Ecto neural progenitor cell (in vitro differentiated cells): ENCODE measurements at regions not wholly inside any gene's neighbourhood (a gene's known extent, or its start where the extent isn't known, plus 50 kb on each side); places are given as distances from the start of the nearest gene placed in this dataset.
A peak's percentile ranks its signal among the peaks of the same experiment; 100 is the strongest.

Experiments
- DNase-seq: peaks from one replicate; pipeline ENCODE4 v3.0.0-alpha.2; 2018; ENCODE audit warnings: low spot score

DNA sequence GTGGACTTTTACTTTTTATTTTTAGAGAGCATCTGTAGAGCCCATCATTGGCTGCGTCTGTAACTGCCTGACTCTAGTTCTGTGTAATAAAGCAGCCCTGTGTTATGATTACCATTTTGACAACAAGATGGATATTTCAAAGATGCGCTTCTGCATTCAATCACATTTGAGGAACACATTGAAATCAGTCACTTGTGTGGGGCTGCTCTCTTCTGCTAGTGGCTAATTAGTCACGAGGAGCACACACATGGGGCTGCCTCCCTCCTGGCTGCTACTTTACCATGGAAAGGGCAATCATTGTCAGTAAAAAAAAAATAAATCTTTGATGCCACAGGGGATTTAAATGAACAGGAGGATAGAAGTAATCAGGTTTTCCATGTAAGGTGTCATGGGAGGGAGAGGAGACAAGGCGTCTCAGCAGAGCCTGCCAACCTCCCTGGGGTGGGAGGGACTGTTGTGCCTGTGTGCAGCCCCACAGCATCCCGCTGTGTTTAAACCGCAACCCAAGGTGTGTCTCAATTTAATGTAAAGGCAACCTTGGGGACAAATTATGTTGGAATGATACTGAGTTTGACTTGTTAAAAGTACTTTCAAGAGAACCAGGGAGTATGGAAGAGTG, 205.2 kb upstream of the COBL start:
- DNase-seq = no peak

DNA sequence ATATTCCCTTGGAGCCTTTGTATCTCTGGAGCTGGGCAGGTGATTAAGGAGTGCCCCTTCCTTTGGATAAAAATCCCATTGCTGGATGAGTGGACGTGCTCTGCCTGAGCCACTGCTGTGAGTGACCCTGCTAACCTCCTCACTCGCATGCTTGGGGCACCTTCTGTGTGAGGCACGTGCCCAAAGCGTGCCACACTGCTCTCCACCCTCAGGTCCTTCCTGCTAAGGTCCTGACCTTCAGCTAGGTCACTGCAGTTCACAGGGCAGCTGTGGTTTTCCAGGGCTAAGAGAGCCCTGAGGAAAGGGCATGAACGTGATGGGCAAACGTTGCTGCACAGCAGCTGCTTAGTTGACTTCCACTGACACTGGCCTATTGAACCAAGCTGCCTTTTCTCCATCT, 204.4 kb upstream of the COBL start:
- DNase-seq = no peak

DNA sequence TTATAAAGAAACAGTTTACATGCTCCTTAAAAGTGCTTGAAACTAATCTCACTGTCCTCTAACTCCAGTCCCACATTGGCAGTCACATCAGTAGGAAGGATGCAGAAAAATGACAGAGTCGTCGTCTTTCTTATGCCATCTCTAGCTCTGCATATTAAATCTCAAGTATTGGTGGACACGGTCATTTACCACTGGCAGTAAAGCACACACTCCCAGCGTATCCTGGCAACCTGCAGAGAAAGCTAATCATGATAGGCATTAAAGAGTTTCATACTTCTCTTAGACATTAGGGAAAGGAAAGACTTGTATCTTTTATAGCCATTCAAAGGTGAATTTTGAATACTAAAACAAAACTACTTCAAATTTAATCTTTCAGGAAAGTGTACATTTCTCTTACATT, 202.0 kb upstream of the COBL start:
- DNase-seq = no peak

DNA sequence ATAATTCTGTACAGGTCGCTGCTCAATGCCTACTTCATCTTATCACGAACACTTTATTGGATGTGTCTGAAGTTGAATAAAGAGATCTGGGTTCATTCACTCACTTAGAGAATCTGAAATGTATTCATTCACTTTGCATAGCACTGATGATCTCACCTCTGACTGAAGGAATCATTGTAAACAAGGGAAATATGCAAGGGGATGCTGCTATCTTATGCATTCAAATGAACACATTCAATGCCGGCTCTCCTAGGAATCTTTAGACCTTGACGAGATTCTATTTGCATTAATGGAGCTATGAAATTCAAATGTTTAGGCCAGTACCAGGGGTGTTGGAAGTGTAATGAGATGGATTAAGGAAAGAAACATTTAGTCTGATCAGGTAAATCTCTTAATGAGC, 200.6 kb upstream of the COBL start:
- DNase-seq = no peak

DNA sequence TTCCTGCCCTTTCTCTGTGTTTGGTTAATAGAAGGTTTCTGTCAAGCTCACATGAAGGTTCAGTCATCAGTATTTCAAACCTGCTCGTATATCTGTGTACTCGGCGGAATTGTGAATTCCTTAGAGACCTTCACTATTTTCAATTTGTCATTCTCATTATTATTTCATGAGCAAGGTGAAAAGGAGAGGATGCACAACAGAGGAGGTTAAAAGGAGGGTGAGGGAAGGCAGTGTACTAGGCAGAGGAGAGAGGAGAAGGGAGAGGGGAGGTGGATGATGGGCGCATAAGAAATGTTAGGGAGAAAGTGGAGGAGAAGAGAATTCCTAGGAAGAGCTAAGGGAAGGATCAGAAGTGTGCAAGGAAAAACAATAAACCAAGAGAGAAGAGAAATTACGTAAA, 185.0 kb upstream of the COBL start:
- DNase-seq = no peak

DNA sequence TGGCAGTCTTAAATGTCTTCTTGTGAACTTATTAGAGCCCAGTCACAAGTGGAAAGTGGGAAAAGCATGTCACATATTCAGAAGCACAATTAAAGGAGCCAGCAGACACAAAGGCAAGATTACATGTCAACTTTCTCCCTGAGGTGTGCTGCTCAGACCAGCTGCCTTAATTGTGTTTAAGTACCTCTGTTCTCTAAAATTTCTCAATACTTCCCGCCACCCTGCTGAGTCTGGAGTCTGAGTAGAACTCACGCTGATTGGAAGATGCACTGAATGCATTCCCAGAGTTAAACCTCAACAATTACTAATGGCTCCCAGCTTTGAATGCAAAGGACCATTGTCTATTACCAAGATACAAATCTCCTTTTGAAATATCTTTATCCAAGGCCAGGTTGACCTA, 166.4 kb upstream of the COBL start:
- no peak for DNase-seq

DNA sequence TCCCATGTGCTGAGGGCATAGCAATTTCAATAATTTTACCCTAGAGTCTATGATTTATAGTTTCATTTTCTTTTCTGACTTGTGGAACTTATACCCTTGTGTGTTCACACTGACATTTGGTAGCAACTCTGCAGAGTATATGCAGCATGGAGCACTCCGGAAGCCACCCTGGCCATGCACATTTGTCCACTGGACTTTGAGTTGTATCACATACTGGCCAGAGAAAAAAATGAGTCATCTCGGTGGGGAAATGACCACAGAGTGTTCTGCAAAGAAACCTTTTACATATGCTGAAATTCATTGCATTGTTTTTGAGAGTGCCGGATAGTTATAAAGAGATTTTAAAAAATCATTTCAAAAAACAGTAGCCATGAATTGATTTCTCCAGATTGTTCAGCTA, 164.8 kb upstream of the COBL start:
- DNase-seq = no peak

DNA sequence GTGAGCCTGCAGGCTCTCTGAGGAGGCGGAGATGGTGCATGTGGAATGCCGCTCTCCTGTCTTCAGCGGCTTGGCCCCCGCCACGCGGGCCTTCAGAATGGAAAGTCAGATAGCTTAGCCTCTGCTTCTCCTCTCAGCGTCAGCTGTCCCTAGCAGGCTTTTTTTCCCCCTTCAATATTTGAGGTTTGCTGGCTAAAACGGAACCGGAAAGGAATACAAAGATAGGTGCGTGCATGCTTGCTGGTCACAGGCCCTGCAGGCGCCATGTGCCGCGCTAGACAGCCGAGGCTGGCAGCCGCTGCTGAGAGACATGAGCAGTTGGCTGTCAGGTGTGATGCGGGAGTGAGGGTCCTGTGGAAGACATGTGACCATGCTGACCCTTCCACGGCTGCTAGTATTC, 161.2 kb upstream of the COBL start:
- no peak for DNase-seq

DNA sequence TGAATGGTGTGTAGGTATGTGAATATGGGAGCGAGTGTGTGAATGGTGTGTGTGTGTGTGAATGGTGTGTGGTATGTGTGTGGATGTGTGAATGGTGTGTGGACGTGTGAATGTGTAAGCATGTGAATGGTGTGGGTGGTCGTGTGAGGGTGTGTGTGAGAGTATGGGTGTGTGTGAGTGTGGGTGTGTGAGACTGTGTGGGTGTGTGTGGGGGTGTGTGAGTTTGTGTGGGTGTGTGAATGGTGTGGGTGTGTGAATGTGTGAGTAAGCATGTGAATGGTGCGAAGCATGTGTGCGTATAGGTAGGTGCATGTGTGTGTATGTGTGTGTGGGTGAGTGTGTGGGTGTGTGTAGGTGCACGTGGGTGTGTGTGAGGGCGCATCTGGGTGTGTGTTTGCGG, 160.7 kb upstream of the COBL start:
- DNase-seq = no peak

DNA sequence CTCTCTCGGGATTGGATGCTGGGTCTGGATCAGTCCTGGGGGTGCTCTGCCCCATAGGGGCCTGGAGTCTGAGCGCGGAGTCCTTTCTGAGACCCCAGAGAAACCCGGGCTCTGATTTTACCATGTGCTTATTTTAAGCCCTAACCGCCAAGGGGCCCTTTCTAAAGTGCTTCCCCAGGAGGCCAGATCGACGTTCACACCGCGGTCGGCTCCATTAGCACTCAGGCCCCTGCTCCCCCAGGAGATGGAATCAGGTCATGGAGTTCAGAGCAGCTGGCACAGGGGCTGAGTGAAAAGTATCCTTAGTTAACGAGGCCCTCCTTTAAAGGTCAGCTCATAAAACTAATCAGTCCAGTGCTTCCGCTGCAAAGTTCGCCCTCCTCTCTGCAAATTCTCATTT, 159.4 kb upstream of the COBL start:
- DNase-seq = no peak

DNA sequence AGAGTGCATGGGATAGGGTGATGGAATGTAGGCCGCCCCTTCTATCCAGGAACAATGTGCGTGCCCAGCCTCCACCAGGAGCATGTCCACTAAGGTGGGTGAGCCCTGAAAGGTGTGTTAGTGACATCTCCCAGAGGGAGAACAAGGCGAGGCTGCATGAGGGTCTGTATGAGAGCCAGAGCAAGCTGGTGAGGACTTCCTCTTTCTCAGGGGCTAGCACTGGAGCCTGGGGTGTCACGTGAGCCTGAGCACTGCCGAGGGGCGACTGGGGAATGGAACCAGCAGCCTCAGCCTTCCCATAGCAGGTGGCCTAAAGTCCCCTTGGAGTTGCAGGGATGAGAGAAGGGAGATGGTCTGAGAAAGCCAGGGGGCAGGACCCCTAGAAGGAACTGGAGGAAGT, 156.3 kb upstream of the COBL start:
- no peak for DNase-seq

DNA sequence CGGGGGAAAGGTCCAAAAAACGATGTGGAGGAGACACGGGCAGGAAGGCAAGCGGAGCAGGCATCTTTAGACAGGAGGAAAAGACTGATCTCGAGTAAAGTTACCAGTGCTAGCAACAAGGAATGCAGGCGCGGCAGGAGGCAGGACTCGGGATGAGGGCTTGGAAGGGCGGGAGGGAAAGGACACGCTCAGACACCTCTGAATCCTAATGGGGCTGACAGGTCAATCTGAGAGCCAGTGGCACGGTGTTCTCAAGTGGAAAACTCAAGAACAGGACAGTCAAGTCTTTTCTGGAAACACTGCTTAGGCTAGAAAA, 155.3 kb upstream of the COBL start:
- peak; percentile 61 for DNase-seq

DNA sequence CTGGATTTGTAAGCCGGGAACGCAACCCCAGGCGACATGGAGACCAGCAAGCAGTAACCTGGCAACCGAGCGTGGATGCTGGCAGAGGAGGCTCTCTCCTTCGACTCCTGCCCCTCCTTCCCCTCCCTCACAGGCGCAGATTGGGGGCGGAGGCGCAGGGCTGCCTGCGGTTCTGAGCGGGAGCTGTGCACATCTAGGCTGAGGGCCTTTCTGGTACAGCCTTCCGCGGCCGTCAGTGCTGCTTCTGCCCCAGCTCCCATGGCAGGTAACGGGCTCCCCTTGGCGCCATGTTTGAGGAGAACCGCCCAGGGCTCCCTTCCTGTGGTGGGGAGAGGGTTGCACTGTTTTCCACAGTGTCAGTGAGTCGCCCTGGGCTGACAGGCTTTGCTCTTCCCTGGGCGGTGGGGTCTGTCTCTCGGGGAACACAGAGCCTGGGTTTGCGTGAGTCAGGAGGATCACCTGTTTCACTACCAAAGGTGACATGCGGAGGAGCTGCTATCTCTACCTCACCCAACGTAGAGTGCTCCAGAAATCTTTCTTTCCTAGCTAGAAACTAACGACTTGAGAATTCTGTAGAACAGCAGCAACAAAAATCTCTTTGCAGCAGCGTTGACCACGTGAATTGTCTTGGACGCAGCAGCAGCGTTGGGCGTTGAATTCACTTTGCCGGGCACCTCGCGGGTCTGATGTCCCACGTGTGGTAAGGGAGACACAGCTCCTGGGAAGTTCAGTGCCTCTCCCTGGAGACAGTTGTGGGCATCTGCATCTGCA, 154.8 kb upstream of the COBL start:
- peak; percentile 83 for DNase-seq

DNA sequence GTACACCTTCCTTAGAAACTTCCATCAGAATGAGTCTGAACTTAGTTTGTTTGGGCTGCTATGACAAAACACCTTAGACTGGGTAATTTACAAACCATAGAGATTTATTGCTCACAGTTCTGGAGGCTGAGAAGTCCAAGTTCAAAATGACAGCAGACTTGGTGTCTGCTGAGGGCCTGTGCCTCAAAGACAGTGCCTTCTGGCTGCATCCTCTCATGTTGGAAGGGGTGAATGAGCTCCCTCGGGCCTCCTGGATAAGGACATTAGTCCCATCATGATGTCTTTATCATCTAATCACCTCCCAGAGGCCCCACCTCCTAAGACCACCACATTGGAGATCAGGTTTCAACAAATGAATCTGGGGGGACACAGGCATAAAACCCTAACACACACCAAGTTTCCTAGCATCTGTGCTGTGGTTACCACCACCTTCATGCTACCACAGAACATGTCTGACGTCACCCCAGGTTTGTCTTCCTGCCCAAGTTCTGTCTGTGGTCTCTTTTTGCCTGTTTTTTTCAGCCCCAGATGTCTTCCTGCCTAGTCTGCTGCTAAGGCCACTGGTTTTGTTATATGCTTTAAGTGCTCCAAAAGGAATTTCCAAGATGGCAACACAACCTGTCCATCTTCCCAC, 150.9 kb upstream of the COBL start:
- no peak for DNase-seq

DNA sequence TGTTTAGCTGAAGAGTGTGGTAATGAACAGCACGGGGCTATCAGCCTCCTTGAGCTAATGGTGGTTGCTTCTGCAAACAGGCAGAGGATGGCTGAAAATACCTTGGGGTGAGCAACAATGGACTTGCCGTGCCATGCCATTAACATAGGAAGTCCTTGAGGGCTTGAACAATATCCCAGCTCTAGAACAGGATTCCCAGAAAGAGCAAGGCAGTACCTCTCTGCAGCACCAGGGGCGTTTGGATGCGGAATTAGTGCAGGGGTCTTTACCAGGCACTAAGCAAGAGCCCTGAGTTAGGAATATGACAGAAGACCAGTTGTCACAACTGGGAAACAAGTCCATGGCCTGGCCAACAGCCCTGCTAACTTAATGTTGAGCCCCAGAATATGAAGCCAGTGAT, 143.2 kb upstream of the COBL start:
- DNase-seq = no peak

DNA sequence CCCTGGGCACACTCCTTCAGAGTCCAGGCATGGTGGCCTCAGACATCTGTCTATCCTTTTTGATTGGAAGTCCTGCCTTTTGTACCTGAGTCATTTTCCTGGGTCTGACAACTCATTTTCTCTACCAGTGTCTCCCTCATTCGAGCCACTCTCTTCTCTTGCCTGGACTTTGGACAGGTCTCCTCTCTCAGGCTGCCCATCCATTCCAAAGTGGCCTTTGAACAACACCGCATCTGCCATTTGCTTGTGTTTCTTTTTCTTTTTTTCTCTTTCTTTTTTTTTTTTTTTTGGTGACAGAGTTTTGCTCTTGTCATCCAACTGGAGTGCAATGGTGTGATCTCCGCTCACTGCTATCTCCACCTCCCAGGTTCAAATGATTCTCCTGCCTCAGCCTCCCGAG, 142.1 kb upstream of the COBL start:
- DNase-seq = no peak

DNA sequence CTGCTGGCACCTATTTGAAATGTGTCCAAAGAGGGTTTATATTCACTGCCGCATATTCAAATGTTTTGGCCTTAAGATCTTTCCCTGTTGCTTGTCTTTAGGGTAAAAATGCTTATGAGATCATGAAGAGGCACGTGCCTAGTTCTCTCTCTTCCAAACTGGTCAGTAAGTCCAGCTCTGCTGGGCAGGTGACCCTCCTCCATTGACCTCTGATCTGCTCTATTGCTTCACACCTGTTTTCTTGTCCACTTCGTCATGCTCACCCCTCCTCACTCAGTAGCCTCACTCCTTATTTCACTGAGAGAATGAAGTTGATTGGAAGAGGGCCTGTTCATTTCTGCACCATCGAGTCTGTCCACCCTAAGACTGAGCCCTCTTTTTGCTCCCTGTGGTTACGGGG, 140.5 kb upstream of the COBL start:
- no peak for DNase-seq

DNA sequence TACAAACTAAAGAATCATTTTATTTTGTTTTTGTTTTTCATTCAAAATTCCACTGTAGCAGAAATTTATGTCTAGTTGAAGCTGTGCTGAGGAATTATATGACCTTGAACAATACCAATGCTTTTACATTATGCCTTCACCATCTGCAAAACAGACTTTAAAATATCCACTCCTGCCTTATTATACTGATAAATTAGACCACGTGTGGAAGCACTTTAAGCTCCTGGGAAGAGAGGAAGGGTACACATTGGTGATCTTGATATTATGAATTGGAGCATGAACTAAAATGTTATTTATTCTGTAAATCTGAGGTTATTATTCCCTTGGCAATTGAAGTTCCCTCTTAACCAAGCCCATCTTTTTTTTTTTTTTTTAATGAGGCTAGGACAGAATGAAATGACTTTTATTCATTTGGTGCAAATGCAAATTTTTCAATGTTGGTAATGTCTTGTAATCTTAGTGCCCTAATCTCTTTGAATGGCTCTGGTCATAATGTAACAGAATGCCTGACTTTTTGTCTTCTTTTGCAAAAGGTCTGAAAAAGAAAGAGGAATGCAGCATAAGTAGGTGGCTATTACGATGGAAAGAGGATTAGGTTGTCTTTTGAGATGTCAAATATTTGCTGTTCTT, 139.9 kb upstream of the COBL start:
- DNase-seq = no peak

DNA sequence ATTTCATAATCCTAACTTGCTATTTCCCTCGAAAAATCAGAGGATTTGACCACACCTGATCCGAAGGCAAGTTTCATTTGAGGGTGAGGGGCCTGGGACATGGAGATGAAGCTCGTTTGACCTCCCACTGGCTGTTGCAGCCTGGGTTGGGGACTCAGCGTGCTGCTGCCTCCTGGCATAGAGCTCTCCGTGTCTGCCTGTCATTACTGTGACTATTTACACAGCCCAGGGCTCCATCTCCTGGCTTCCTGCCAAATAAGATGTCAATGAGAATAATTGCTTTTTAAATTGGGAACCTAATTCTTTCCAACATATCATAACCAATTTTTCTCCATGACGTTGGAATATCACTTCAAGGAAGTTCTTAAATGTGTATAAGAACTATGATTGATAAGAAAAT, 139.3 kb upstream of the COBL start:
- DNase-seq = no peak

DNA sequence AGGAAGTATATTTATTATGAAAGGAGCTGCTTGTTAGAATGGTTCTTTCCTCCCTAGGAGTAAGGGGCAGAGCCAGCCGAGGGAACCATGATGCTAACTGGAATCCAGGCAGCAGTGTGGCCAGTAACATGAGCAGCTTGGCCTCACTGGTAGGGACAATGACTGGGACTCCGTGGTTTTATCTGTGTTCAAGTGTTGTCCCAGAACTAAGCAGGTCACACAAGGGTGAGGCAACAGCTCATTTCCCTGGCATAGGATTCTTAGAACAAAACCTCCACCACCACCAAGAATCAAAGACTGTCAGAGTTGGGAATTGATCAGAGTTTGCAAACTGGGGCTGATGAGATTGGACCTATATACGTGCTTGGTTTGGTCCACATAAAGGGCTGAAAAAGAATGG, 138.9 kb upstream of the COBL start:
- no peak for DNase-seq

DNA sequence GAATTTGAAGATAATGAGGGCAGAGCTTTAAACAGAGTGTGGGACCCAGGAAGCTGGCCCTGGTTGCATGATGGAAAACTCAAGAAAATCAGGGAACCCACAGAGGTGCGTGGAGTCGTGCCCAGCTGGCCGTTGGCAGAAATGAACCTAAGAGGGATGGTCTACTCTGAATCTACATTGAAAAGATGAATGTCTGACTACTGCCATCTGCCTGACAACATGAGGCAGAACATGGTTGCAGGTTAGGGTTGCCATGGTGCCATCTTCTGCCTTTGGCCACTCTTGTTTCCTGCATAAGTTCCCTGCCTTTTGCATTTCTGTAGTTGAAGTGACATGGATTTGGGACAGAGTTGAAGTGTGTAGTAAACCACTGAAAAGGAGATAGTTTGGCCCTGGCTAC, 138.5 kb upstream of the COBL start:
- DNase-seq = no peak

DNA sequence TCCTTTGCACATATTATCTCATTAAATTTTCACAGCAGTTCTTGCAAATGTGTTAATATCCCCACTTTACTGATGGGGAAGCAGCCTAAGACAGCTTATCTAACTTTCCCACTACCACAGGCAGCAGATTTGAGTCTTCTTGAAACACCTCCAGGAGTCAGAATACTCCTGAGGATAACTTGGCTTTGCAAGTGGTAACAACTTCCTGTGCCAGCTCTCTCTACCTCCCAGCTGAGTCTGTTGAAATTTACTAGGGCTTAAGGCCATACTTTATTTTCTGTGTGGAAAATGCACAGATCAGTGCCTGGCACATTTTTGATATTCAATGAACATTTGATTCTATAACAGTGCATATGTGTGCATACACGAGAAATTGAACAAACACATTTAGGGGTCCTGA, 136.1 kb upstream of the COBL start:
- no peak for DNase-seq

DNA sequence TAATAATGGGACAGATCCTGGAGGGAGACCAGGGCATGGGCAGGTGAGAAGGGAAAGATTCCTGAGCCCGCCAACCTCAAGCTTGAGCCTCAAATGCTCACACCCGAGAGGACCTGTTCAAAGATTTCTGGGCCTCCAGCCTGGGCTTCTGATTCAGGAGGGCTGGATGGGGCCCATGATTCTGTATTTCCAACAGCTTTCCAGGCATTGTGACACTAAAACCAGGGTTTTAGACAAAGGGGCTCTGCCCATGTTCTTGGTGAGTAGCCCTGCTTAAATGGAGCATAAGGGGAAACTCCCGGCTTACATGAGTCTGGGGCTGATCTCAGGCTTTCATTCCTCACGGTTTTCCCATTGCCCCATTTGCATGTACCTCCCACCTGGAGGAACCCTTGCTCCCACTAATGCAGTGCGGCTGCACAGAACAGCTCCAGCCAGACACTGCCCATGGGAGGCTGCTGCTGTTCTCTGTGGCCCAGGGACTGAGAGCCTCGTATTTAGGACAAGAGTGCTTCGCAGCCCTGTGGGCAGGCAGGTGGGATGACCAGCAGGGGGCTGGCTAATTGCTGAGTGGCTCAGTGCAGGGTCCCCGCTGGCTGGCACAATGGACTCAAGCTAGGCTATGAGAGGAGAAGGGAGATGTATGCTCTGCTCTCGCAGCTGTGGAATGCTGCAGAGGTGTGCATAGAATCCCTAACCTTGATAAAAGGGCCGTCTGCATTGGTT, 135.3 kb upstream of the COBL start:
- DNase-seq = no peak
